Superior temporal gyrus (tissue), 1 donor: ENCODE measurements at regions not wholly inside any gene's neighbourhood (a gene's known extent, or its start where the extent isn't known, plus 50 kb on each side); places are given as distances from the start of the nearest gene placed in this dataset.

ENCODE experiments used
- DNase-seq: peaks from one replicate; pipeline ENCODE4 v3.0.0-alpha.2; 2016; ENCODE audit errors: extremely low spot score

- DNase-seq = no peak
Measured at GRCh38 chr4:146023334-146023967, 84.8 kb upstream of the ZNF827 start.

- no peak for DNase-seq
Measured at GRCh38 chr4:146022541-146022940, 83.9 kb upstream of the ZNF827 start.

GRCh38 chr4:146018247-146018646, 79.6 kb upstream of the ZNF827 start:
- no peak for DNase-seq

- no peak for DNase-seq
Measured at GRCh38 chr4:146004730-146005129, 66.1 kb upstream of the ZNF827 start.

GRCh38 chr4:145988628-145989027, 50.0 kb upstream of the ZNF827 start:
- no peak for DNase-seq
